HEK293 (cell line): ENCODE measurements at regions not wholly inside any gene's neighbourhood (a gene's known extent, or its start where the extent isn't known, plus 50 kb on each side); places are given as distances from the start of the nearest gene placed in this dataset.

ENCODE experiments used
- CTCF ChIA-PET: fragments of 350-600 bp; formaldehyde crosslinking; extraction: SDS; loops from one replicate; lab custom pipeline; 2021; ENCODE audit warnings: antibody characterized with exemption; lab: Yijun Ruan, JAX
- POLR2A ChIA-PET: fragments of 300-600 bp; formaldehyde crosslinking; extraction: SDS; loops from one replicate; lab custom pipeline; 2020; ENCODE audit warnings: antibody characterized with exemption, inconsistent platforms; lab: Yijun Ruan, JAX
- H3K27ac ChIP-seq: fragments of 200-500 bp; sonication (Bioruptor generic); 2 replicates; pipeline ENCODE4 v1.5.1; 2014; ENCODE audit warnings: low read depth, low read length, control low read depth, inconsistent platforms; ENCODE audit errors: extremely low read depth
- H3K36me3 ChIP-seq, 2 experiments: fragments of 200-500 bp in 1 of 2; sonication (Bioruptor generic) in 1 of 2; 1 replicate in 1 of 2; 2 replicates in 1 of 2; pipeline ENCODE4 v1.5.1; 2014 to 2017; ENCODE audit warnings: inconsistent platforms in 2 of 2, low read length in 2 of 2; ENCODE audit not compliant: control insufficient read depth in 2 of 2, insufficient read depth in 1 of 2
- H3K4me1 ChIP-seq: fragments of 200-500 bp; sonication (Bioruptor generic); 2 replicates; pipeline ENCODE4 v1.5.1; 2014; ENCODE audit warnings: mild to moderate bottlenecking, low read length, inconsistent platforms; ENCODE audit not compliant: control insufficient read depth, insufficient read depth
- H3K4me3 ChIP-seq: 2 replicates; pipeline ENCODE4 v1.5.1; 2011; ENCODE audit warnings: low read depth, mild to moderate bottlenecking, control low read depth, low read length, moderate library complexity
- H3K9me3 ChIP-seq: fragments of 200-500 bp; sonication (Bioruptor generic); 2 replicates; pipeline ENCODE4 v1.5.1; 2014; ENCODE audit warnings: low read depth, low read length, inconsistent platforms; ENCODE audit not compliant: control insufficient read depth, insufficient read depth
- GLIS1 ChIP-seq: fragments of 450-650 bp; formaldehyde crosslinking; IDR thresholded peaks from 2 replicates; pipeline ENCODE4 v1.5.1; 2016; ENCODE audit warnings: missing biosample characterization, missing genetic modification characterization
- PRDM10 ChIP-seq: fragments of 450-650 bp; formaldehyde crosslinking; IDR thresholded peaks from 2 replicates; pipeline ENCODE4 v1.5.1; 2016; ENCODE audit warnings: missing biosample characterization, missing genetic modification characterization
- SCRT2 ChIP-seq: fragments of 450-650 bp; formaldehyde crosslinking; IDR thresholded peaks from 2 replicates; pipeline ENCODE4 v1.5.1; 2016; ENCODE audit warnings: missing biosample characterization, missing genetic modification characterization
- SP7 ChIP-seq: fragments of 450-650 bp; formaldehyde crosslinking; IDR thresholded peaks from 2 replicates; pipeline ENCODE4 v1.5.1; 2016; ENCODE audit warnings: missing biosample characterization, missing genetic modification characterization
- ZBTB48 ChIP-seq: fragments of 450-650 bp; formaldehyde crosslinking; IDR thresholded peaks from 2 replicates; pipeline ENCODE4 v1.5.1; 2016; ENCODE audit warnings: missing biosample characterization, missing genetic modification characterization
- ZNF140 ChIP-seq: fragments of 450-650 bp; formaldehyde crosslinking; IDR thresholded peaks from 2 replicates; pipeline ENCODE4 v1.5.1; 2016; ENCODE audit warnings: missing biosample characterization, missing genetic modification characterization
- ZNF169 ChIP-seq: fragments of 450-650 bp; formaldehyde crosslinking; IDR thresholded peaks from 2 replicates; pipeline ENCODE4 v1.5.1; 2016; ENCODE audit warnings: missing biosample characterization, missing genetic modification characterization
- ZNF214 ChIP-seq: fragments of 450-650 bp; formaldehyde crosslinking; IDR thresholded peaks from 2 replicates; pipeline ENCODE4 v1.5.1; 2017; ENCODE audit warnings: missing biosample characterization, mild to moderate bottlenecking, missing genetic modification characterization, borderline replicate concordance
- ZNF341 ChIP-seq: fragments of 450-650 bp; formaldehyde crosslinking; IDR thresholded peaks from 2 replicates; pipeline ENCODE4; 2016; ENCODE audit warnings: low read depth, missing biosample characterization, missing genetic modification characterization
- ZNF398 ChIP-seq: fragments of 450-650 bp; formaldehyde crosslinking; IDR thresholded peaks from 2 replicates; pipeline ENCODE4 v1.5.1; 2017; ENCODE audit warnings: missing biosample characterization, missing genetic modification characterization
- ZNF473 ChIP-seq: fragments of 450-650 bp; formaldehyde crosslinking; IDR thresholded peaks from 2 replicates; pipeline ENCODE4 v1.5.1; 2017; ENCODE audit warnings: missing biosample characterization, missing genetic modification characterization
- ZNF549 ChIP-seq: fragments of 450-650 bp; IDR thresholded peaks from 2 replicates; pipeline ENCODE4 v1.5.1; 2018; ENCODE audit warnings: missing biosample characterization, missing genetic modification characterization, mild to moderate bottlenecking, inconsistent platforms, moderate library complexity
- ZNF580 ChIP-seq: fragments of 450-650 bp; formaldehyde crosslinking; IDR thresholded peaks from 2 replicates; pipeline ENCODE4 v1.5.1; 2016; ENCODE audit warnings: missing biosample characterization, missing genetic modification characterization
- ZSCAN5A ChIP-seq: fragments of 450-650 bp; formaldehyde crosslinking; IDR thresholded peaks from 2 replicates; pipeline ENCODE4 v1.5.1; 2016; ENCODE audit warnings: missing biosample characterization, missing genetic modification characterization

GRCh38 chr11:86151174-86152005, 82.5 kb upstream of the PICALM start:
- Histone ChIP-seq H3K27ac (no peak overlapping the region), H3K4me3 (no peak overlapping the region), H3K36me3 (no peaks in the 10 kb centered on the region), H3K4me1 (no peaks in the 10 kb centered on the region), H3K9me3 (no peaks in the 10 kb centered on the region)
- POLR2A ChIA-PET: interaction anchor here (1.5 kb wide), 1 partner anchor 82 kb away, joined by 8 read pairs; the partner anchor contains the start of gene PICALM
- CTCF ChIA-PET: interaction anchor here (1.1 to 1.2 kb wide), 2 partner anchors 42 to 109 kb away, joined by 3 to 4 read pairs; no protein-coding TSS in a partner anchor
- TF ChIP-seq ZNF580 (tag by site-specific recombination): no peak
- TF ChIP-seq ZBTB48 (tag by site-specific recombination): no peak
- TF ChIP-seq ZNF549 (tag by site-specific recombination): no peak
- no peak for TF ChIP-seq ZNF341 (tag by site-specific recombination)
- TF ChIP-seq ZNF398 (tag by site-specific recombination): 0 out of 2 replicates have a peak, but pooled peaks have one; percentile 11
- no peak for TF ChIP-seq ZNF169 (tag by site-specific recombination)
- TF ChIP-seq GLIS1 (tag by site-specific recombination): no peak
- TF ChIP-seq ZNF214 (tag by site-specific recombination): no peak
- no peak for TF ChIP-seq SP7
- TF ChIP-seq ZNF473 (tag by site-specific recombination): no peak
- peak; percentile 85 for TF ChIP-seq SCRT2
- no peak for TF ChIP-seq ZSCAN5A (tag by site-specific recombination)

- no peak overlapping the region for H3K27ac ChIP-seq
- no peaks in the 10 kb centered on the region for H3K36me3 ChIP-seq
- no peak overlapping the region for H3K4me3 ChIP-seq
- ChIA-PET POLR2A (interaction anchor here (1.5 kb wide), 1 partner anchor 81 kb away, joined by 8 read pairs; the partner anchor contains the start of gene PICALM), CTCF (interaction anchor here (1.2 kb wide), 1 partner anchor 109 kb away, joined by 4 read pairs; no protein-coding TSS in a partner anchor)
- TF ChIP-seq ZNF140 (tag by site-specific recombination): no peak
- TF ChIP-seq PRDM10: peak; percentile 28; the same call in 1 of the 2 replicates
- H3K4me1 ChIP-seq: no peaks in the 10 kb centered on the region
- H3K9me3 ChIP-seq: no peaks in the 10 kb centered on the region
Measured at GRCh38 chr11:86150847-86151173, 81.9 kb upstream of the PICALM start.
